ENCODE measurements at regions not wholly inside any gene's neighbourhood (a gene's known extent, or its start where the extent isn't known, plus 50 kb on each side); places are given as distances from the start of the nearest gene placed in this dataset.

- TF ChIP-seq ZNF274 (IDR thresholded peaks at IDR 0.05; ENCODE audit: borderline replicate concordance, extremely low read depth, low read length): no peak
- no peak for TF ChIP-seq CTCF (IDR thresholded peaks at IDR 0.05; ENCODE audit: control extremely low read depth in 1 of 3, insufficient read depth in 1 of 3, low read depth in 1 of 3, low read length in 3 of 3)
- TF ChIP-seq JUND (IDR thresholded peaks at IDR 0.05; ENCODE audit: low read length): no peak
- TF ChIP-seq SIN3A (conservative IDR thresholded peaks at IDR 0.05 in 1 of 2, IDR thresholded peaks at IDR 0.05 in 1 of 2; ENCODE audit: low read depth in 1 of 2, low read length in 2 of 2): no peak
- no peak for TF ChIP-seq SAP30 (IDR thresholded peaks at IDR 0.05; ENCODE audit: insufficient read depth, insufficient replicate concordance, low read length)
- no peak for TF ChIP-seq BRCA1 (IDR thresholded peaks at IDR 0.05; ENCODE audit: low read depth, low read length)
Measured at GRCh38 chr7:88485821-88486220, 179.1 kb upstream of the STEAP4 start.
